ENCODE measurements at regions not wholly inside any gene's neighbourhood (a gene's known extent, or its start where the extent isn't known, plus 50 kb on each side); places are given as distances from the start of the nearest gene placed in this dataset.

DNA sequence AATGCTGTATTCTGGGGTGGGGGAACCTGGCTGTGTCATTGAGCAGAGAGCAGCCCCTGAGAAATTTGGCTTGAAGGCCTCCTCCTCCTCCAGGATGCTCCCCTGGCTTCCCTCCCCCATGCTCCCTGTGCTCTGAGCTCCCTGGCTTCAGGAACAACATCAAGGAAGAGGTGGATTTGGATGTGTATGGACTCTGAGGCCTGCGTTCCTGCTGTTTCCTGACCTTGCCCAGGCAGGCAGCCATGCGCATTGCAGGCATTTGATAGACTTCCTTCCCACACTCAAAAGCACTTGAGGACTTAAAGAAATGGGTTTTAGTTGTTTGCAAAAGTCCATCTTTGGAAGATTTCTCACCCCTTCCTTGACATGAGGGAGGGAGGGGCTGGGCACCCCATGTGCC lies 1317.1 kb downstream of the BRD1 start:
- no peak for ATAC-seq (ENCODE audit: low read depth in 2 of 2)
- Histone ChIP-seq H3K9me3 (ENCODE audit: control insufficient read depth in 2 of 2, low read length in 2 of 2) (no peaks in the 10 kb centered on the region), H3K4me1 (ENCODE audit: control insufficient read depth, insufficient read depth, low read length, poor library complexity, severe bottlenecking) (no peaks in the 10 kb centered on the region), H3K27me3 (ENCODE audit: control insufficient read depth, insufficient read depth, low read length) (no peaks in the 10 kb centered on the region), H3K4me3 (ENCODE audit: low read depth, low read length) (no peak overlapping the region), H3K27ac (ENCODE audit: insufficient read depth, low read length, poor library complexity, severe bottlenecking) (no peak overlapping the region), H3K36me3 (ENCODE audit: control insufficient read depth, insufficient read depth, low read length) (no peaks in the 10 kb centered on the region)
- DNase-seq, result no peak
- Mint-ChIP-seq H3K27ac (no peak overlapping the region), H3K36me3 (no peaks in the 10 kb centered on the region), H3K4me3 (no peak overlapping the region), H3K9me3 (peaks cover 0 to 3% (median 0%) of the 10 kb centered on the region in 7 donors), H3K27me3 (no peaks in the 10 kb centered on the region), H3K4me1 (no peaks in the 10 kb centered on the region)

GRCh38 chr22:48507595-48508350 lies 1319.9 kb downstream of the BRD1 start:
- H3K4me3 ChIP-seq (ENCODE audit: low read depth, low read length), result no peak overlapping the region
- no peaks in the 10 kb centered on the region for H3K36me3 ChIP-seq (ENCODE audit: control insufficient read depth, insufficient read depth, low read length)
- Mint-ChIP-seq H3K36me3 (no peaks in the 10 kb centered on the region), H3K27me3 (no peaks in the 10 kb centered on the region), H3K27ac (no peak overlapping the region), H3K4me1 (no peaks in the 10 kb centered on the region), H3K9me3 (peaks cover 0 to 3% (median 0%) of the 10 kb centered on the region in 7 donors), H3K4me3 (no peak overlapping the region)
- DNase-seq, result no peak
- no peak for ATAC-seq (ENCODE audit: low read depth in 2 of 2)
- no peaks in the 10 kb centered on the region for H3K27me3 ChIP-seq (ENCODE audit: control insufficient read depth, insufficient read depth, low read length)
- no peaks in the 10 kb centered on the region for H3K9me3 ChIP-seq (ENCODE audit: control insufficient read depth in 2 of 2, low read length in 2 of 2)
- no peaks in the 10 kb centered on the region for H3K4me1 ChIP-seq (ENCODE audit: control insufficient read depth, insufficient read depth, low read length, poor library complexity, severe bottlenecking)
- H3K27ac ChIP-seq (ENCODE audit: insufficient read depth, low read length, poor library complexity, severe bottlenecking), result no peak overlapping the region

GRCh38 chr22:48507171-48507570 lies 1320.5 kb downstream of the BRD1 start:
- Histone ChIP-seq H3K4me1 (ENCODE audit: control insufficient read depth, insufficient read depth, low read length, poor library complexity, severe bottlenecking) (no peaks in the 10 kb centered on the region), H3K9me3 (ENCODE audit: control insufficient read depth in 2 of 2, low read length in 2 of 2) (no peaks in the 10 kb centered on the region), H3K27ac (ENCODE audit: insufficient read depth, low read length, poor library complexity, severe bottlenecking) (no peak overlapping the region), H3K27me3 (ENCODE audit: control insufficient read depth, insufficient read depth, low read length) (no peaks in the 10 kb centered on the region), H3K4me3 (ENCODE audit: low read depth, low read length) (no peak overlapping the region), H3K36me3 (ENCODE audit: control insufficient read depth, insufficient read depth, low read length) (no peaks in the 10 kb centered on the region)
- Mint-ChIP-seq H3K36me3 (no peaks in the 10 kb centered on the region), H3K4me3 (no peak overlapping the region), H3K4me1 (no peaks in the 10 kb centered on the region), H3K27ac (no peak overlapping the region), H3K9me3 (peaks cover 0 to 1% (median 0%) of the 10 kb centered on the region in 7 donors), H3K27me3 (no peaks in the 10 kb centered on the region)
- ATAC-seq (ENCODE audit: low read depth in 2 of 2), result no peak
- DNase-seq, result no peak

DNA sequence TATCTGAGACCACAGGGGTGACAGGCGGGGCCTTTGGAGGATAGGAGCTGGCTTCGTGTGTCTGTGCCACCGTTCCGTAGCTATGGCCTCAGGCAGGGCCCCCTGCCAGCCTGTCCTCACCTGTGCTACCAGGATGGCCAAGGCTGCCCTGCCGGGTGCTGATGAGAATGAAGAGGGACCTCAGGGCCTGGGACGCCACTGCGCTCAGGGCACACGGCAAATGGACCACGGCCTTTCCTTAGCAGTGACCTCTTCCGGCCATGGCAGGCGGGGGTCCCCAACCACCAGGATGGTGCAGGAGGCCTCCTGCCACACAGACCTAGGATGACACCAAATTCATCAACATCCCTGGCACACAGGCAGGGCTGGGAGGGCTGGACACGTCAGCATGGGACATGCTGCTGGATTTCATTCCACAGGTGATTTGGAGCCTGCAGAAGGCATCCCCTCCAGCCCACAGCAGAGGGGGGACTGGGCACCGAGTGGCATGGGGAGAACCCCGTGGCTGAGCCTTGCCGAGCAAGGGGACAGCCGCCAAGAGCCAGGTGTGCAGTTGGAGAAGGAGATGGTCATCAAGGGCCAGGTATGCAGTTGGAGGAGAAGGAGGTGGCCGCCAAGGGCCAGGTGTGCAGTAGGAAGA lies 1321.0 kb downstream of the BRD1 start:
- Histone ChIP-seq H3K27me3 (ENCODE audit: control insufficient read depth, insufficient read depth, low read length) (no peaks in the 10 kb centered on the region), H3K4me3 (ENCODE audit: low read depth, low read length) (no peak overlapping the region), H3K27ac (ENCODE audit: insufficient read depth, low read length, poor library complexity, severe bottlenecking) (no peak overlapping the region), H3K4me1 (ENCODE audit: control insufficient read depth, insufficient read depth, low read length, poor library complexity, severe bottlenecking) (no peaks in the 10 kb centered on the region), H3K36me3 (ENCODE audit: control insufficient read depth, insufficient read depth, low read length) (no peaks in the 10 kb centered on the region), H3K9me3 (ENCODE audit: control insufficient read depth in 2 of 2, low read length in 2 of 2) (no peaks in the 10 kb centered on the region)
- Mint-ChIP-seq H3K36me3 (no peaks in the 10 kb centered on the region), H3K27ac (no peak overlapping the region), H3K4me3 (no peak overlapping the region), H3K27me3 (no peaks in the 10 kb centered on the region), H3K9me3 (peaks cover 0 to 1% (median 0%) of the 10 kb centered on the region in 7 donors), H3K4me1 (no peaks in the 10 kb centered on the region)
- ATAC-seq (ENCODE audit: low read depth in 2 of 2) (no peak), DNase-seq (no peak)

GRCh38 chr22:48505891-48506290 lies 1321.8 kb downstream of the BRD1 start:
- ATAC-seq (ENCODE audit: low read depth in 2 of 2) (no peak), DNase-seq (no peak)
- Histone ChIP-seq H3K27me3 (ENCODE audit: control insufficient read depth, insufficient read depth, low read length) (no peaks in the 10 kb centered on the region), H3K4me3 (ENCODE audit: low read depth, low read length) (no peak overlapping the region), H3K4me1 (ENCODE audit: control insufficient read depth, insufficient read depth, low read length, poor library complexity, severe bottlenecking) (no peaks in the 10 kb centered on the region), H3K36me3 (ENCODE audit: control insufficient read depth, insufficient read depth, low read length) (no peaks in the 10 kb centered on the region), H3K27ac (ENCODE audit: insufficient read depth, low read length, poor library complexity, severe bottlenecking) (no peak overlapping the region), H3K9me3 (ENCODE audit: control insufficient read depth in 2 of 2, low read length in 2 of 2) (no peaks in the 10 kb centered on the region)
- H3K36me3 Mint-ChIP-seq, result no peaks in the 10 kb centered on the region
- H3K4me1 Mint-ChIP-seq, result no peaks in the 10 kb centered on the region
- no peak overlapping the region for H3K4me3 Mint-ChIP-seq
- H3K27me3 Mint-ChIP-seq, result no peaks in the 10 kb centered on the region
- no peak overlapping the region for H3K27ac Mint-ChIP-seq
- peaks cover 0 to 1% (median 0%) of the 10 kb centered on the region in 7 donors for H3K9me3 Mint-ChIP-seq

DNA sequence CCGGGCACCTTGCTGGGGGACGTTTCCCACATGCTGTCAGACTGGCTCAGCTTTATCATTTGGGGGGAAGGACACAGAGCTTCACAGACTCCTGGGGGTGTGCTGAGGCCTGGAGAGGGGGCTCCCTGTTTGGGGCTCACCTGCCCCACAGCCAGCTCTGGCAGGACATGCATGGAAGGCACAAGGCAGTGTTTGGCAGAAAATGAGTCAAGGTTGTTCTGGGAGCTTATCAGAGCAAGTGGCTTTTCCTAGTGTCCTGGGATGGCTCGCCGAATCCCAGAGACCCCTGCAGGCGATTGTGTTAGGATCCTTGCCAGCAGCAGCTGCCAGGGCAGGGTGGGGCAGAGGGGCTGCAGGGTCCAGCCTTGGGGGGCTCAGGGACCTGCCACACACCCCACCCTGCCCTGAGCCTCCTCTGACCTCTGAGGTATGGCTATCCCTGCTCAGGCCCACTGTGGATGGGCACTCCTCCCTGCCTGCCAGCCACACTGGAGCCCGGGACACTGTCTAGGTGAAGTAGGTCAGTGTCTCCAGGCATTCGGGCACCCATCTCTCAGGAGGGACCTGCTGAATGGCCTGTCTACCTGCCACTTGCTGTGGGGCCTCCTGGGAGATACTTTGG lies 1323.0 kb downstream of the BRD1 start:
- Histone ChIP-seq H3K4me1 (ENCODE audit: control insufficient read depth, insufficient read depth, low read length, poor library complexity, severe bottlenecking) (no peaks in the 10 kb centered on the region), H3K27me3 (ENCODE audit: control insufficient read depth, insufficient read depth, low read length) (no peaks in the 10 kb centered on the region), H3K27ac (ENCODE audit: insufficient read depth, low read length, poor library complexity, severe bottlenecking) (no peak overlapping the region), H3K9me3 (ENCODE audit: control insufficient read depth in 2 of 2, low read length in 2 of 2) (no peaks in the 10 kb centered on the region), H3K4me3 (ENCODE audit: low read depth, low read length) (no peak overlapping the region), H3K36me3 (ENCODE audit: control insufficient read depth, insufficient read depth, low read length) (no peaks in the 10 kb centered on the region)
- H3K4me3 Mint-ChIP-seq, result no peak overlapping the region
- no peaks in the 10 kb centered on the region for H3K27me3 Mint-ChIP-seq
- H3K4me1 Mint-ChIP-seq, result no peaks in the 10 kb centered on the region
- no peak for DNase-seq
- H3K36me3 Mint-ChIP-seq, result no peaks in the 10 kb centered on the region
- no peak overlapping the region for H3K27ac Mint-ChIP-seq
- peaks cover 0 to 1% (median 0%) of the 10 kb centered on the region in 7 donors for H3K9me3 Mint-ChIP-seq
- no peak for ATAC-seq (ENCODE audit: low read depth in 2 of 2)

DNA sequence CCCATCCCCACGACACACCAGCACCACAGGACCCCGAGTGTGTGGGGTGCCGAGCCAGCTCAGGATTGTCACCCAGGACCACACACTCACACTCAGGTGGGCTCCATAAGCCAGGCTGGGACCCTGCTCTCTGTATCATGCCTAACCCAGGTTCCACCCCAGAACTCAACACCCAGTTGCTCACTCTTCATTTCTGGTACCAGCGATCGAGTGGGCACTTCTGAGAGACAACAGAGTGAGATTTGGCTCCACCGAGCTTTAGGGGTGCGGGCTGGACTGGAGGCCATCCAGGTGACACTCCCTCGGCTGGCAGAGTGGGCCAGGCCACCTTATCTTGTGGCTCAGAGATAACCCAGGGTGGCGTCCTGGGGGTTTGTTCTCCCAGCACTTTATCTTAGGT lies 1323.8 kb downstream of the BRD1 start:
- Mint-ChIP-seq H3K4me3 (no peak overlapping the region), H3K27ac (no peak overlapping the region), H3K4me1 (no peaks in the 10 kb centered on the region), H3K27me3 (no peaks in the 10 kb centered on the region), H3K9me3 (peaks cover 0 to 1% (median 0%) of the 10 kb centered on the region in 7 donors), H3K36me3 (no peaks in the 10 kb centered on the region)
- H3K27ac ChIP-seq (ENCODE audit: insufficient read depth, low read length, poor library complexity, severe bottlenecking), result no peak overlapping the region
- ATAC-seq (ENCODE audit: low read depth in 2 of 2), result no peak
- no peaks in the 10 kb centered on the region for H3K36me3 ChIP-seq (ENCODE audit: control insufficient read depth, insufficient read depth, low read length)
- H3K9me3 ChIP-seq (ENCODE audit: control insufficient read depth in 2 of 2, low read length in 2 of 2), result no peaks in the 10 kb centered on the region
- H3K27me3 ChIP-seq (ENCODE audit: control insufficient read depth, insufficient read depth, low read length), result no peaks in the 10 kb centered on the region
- H3K4me3 ChIP-seq (ENCODE audit: low read depth, low read length), result no peak overlapping the region
- H3K4me1 ChIP-seq (ENCODE audit: control insufficient read depth, insufficient read depth, low read length, poor library complexity, severe bottlenecking), result no peaks in the 10 kb centered on the region
- no peak for DNase-seq
